IMR-90 (cell line): ENCODE measurements at regions not wholly inside any gene's neighbourhood (a gene's known extent, or its start where the extent isn't known, plus 50 kb on each side); places are given as distances from the start of the nearest gene placed in this dataset.

Experiments
- ATAC-seq: fragments of 200-7000 bp; cut with Tn5 transposase; 2 replicates; pipeline ENCODE4 v1.9.1; 2020; ENCODE audit warnings: low read depth, mild to moderate bottlenecking, moderate library complexity
- BruUV-seq: library from RNA; stranded (reverse); fragments of 400-500 nt; replicated peaks from 2 replicates; lab custom pipeline; 2021; lab: Mats Ljungman, UMichigan
- CTCF ChIA-PET: fragments of 300-600 bp; formaldehyde crosslinking; extraction: SDS; loops from one replicate; lab custom pipeline; 2021; ENCODE audit warnings: antibody characterized with exemption; lab: Yijun Ruan, JAX
- POLR2A ChIA-PET: fragments of 300-600 bp; sonication (Branson Sonifier 250); formaldehyde crosslinking; loops from one replicate; lab custom pipeline; 2022; ENCODE audit warnings: antibody characterized with exemption; ENCODE audit not compliant: unreplicated experiment; lab: Charles Lee
- DNase-seq: peaks from one replicate; pipeline ENCODE4 v3.0.0; 2013
- H2AFZ ChIP-seq: replicated peaks from 2 replicates; pipeline ENCODE3; 2013; ENCODE audit warnings: low read length, mild to moderate bottlenecking; ENCODE audit not compliant: poor library complexity
- H2AK5ac ChIP-seq: 2 replicates; pipeline ENCODE4 v1.6.1; 2013; ENCODE audit warnings: low read depth, low read length, inconsistent platforms
- H2AK9ac ChIP-seq: replicated peaks from 2 replicates; pipeline ENCODE3; 2013; ENCODE audit warnings: mild to moderate bottlenecking, low read depth, low read length, moderate library complexity; ENCODE audit not compliant: poor library complexity
- H2BK120ac ChIP-seq: 2 replicates; pipeline ENCODE4 v1.6.1; 2013; ENCODE audit warnings: low read depth, low read length, inconsistent platforms
- H2BK15ac ChIP-seq: 3 replicates; pipeline ENCODE4 v1.6.1; 2013; ENCODE audit warnings: low read depth, low read length, inconsistent platforms
- H2BK20ac ChIP-seq: 2 replicates; pipeline ENCODE4 v1.6.1; 2013; ENCODE audit warnings: low read depth, mild to moderate bottlenecking, inconsistent platforms, low read length, moderate library complexity
- H2BK5ac ChIP-seq: 2 replicates; pipeline ENCODE4 v1.6.1; 2013; ENCODE audit warnings: mild to moderate bottlenecking, low read depth, low read length, inconsistent platforms; ENCODE audit not compliant: poor library complexity, severe bottlenecking
- H3K14ac ChIP-seq: replicated peaks from 2 replicates; pipeline ENCODE4 v1.6.1; 2013; ENCODE audit warnings: low read depth, low read length, inconsistent platforms
- H3K18ac ChIP-seq: 2 replicates; pipeline ENCODE4 v1.6.1; 2013; ENCODE audit warnings: low read depth, low read length, control low read depth
- H3K23ac ChIP-seq: 2 replicates; pipeline ENCODE4 v1.6.1; 2013; ENCODE audit warnings: low read depth, low read length, inconsistent platforms
- H3K27ac ChIP-seq: 2 replicates; pipeline ENCODE4 v1.5.1; 2013; ENCODE audit warnings: mild to moderate bottlenecking, control low read depth, low read length; ENCODE audit not compliant: insufficient read depth
- H3K27me3 ChIP-seq: 2 replicates; pipeline ENCODE4 v1.6.1; 2013; ENCODE audit warnings: low read length; ENCODE audit not compliant: control insufficient read depth, insufficient read depth
- H3K36me3 ChIP-seq: 2 replicates; pipeline ENCODE4 v1.6.1; 2013; ENCODE audit warnings: low read length, mixed read lengths; ENCODE audit not compliant: control insufficient read depth, insufficient read depth
- H3K4ac ChIP-seq: 2 replicates; pipeline ENCODE4 v1.6.1; 2013; ENCODE audit warnings: low read depth, low read length, inconsistent platforms
- H3K4me1 ChIP-seq: 2 replicates; pipeline ENCODE4 v1.6.1; 2013; ENCODE audit warnings: low read length, mixed read lengths; ENCODE audit not compliant: control insufficient read depth, insufficient read depth
- H3K4me2 ChIP-seq: 2 replicates; pipeline ENCODE4 v1.6.1; 2013; ENCODE audit warnings: low read depth, mild to moderate bottlenecking, control low read depth, low read length, moderate library complexity
- H3K4me3 ChIP-seq: 2 replicates; pipeline ENCODE4 v1.5.1; 2013; ENCODE audit warnings: low read depth, mild to moderate bottlenecking, control low read depth, low read length, moderate library complexity; ENCODE audit not compliant: insufficient read depth
- H3K56ac ChIP-seq: 2 replicates; pipeline ENCODE4 v1.6.1; 2013; ENCODE audit warnings: low read length, inconsistent platforms; ENCODE audit not compliant: insufficient read depth; ENCODE audit errors: extremely low read depth
- H3K79me1 ChIP-seq, 2 experiments: 2 replicates each; pipeline ENCODE4 v1.6.1; 2013; ENCODE audit warnings: low read length in 2 of 2, inconsistent platforms in 1 of 2, low read depth in 1 of 2
- H3K9ac ChIP-seq: 2 replicates; pipeline ENCODE4 v1.6.1; 2013; ENCODE audit warnings: low read depth, low read length, control low read depth
- H3K9me1 ChIP-seq: 2 replicates; pipeline ENCODE4 v1.6.1; 2013; ENCODE audit warnings: low read length, inconsistent platforms; ENCODE audit not compliant: insufficient read depth
- H3K9me3 ChIP-seq: 2 replicates; pipeline ENCODE4 v1.6.1; 2013; ENCODE audit warnings: low read length; ENCODE audit not compliant: control insufficient read depth, insufficient read depth
- H4K20me1 ChIP-seq: 2 replicates; pipeline ENCODE4 v1.6.1; 2013; ENCODE audit warnings: low read length, inconsistent platforms; ENCODE audit not compliant: insufficient read depth
- H4K5ac ChIP-seq: 2 replicates; pipeline ENCODE4 v1.6.1; 2013; ENCODE audit warnings: mild to moderate bottlenecking, low read depth, low read length, control low read depth
- H4K8ac ChIP-seq, 2 experiments: 2 replicates each; pipeline ENCODE4 v1.6.1; 2013; ENCODE audit warnings: low read depth in 2 of 2, low read length in 2 of 2, control low read depth in 1 of 2, inconsistent platforms in 1 of 2
- H4K91ac ChIP-seq: 2 replicates; pipeline ENCODE4 v1.6.1; 2013; ENCODE audit warnings: low read depth, low read length, inconsistent platforms; ENCODE audit not compliant: insufficient read depth
- BHLHE40 ChIP-seq: fragments of 150-350 bp; IDR thresholded peaks from 2 replicates; pipeline ENCODE4 v1.6.1; 2016; ENCODE audit warnings: mild to moderate bottlenecking, low read depth, low read length
- CEBPB ChIP-seq: IDR thresholded peaks from 2 replicates; pipeline ENCODE4 v1.6.1; 2012; ENCODE audit warnings: low read depth, low read length, improper control_type of control experiment
- CHD1 ChIP-seq: IDR thresholded peaks from 2 replicates; pipeline ENCODE4 v1.6.1; 2012; ENCODE audit warnings: low read depth, low read length, improper control_type of control experiment
- MAFK ChIP-seq: IDR thresholded peaks from 2 replicates; pipeline ENCODE4 v1.6.1; 2012; ENCODE audit warnings: low read depth, low read length, improper control_type of control experiment
- MXI1 ChIP-seq: IDR thresholded peaks from 2 replicates; pipeline ENCODE4 v1.6.1; 2012; ENCODE audit warnings: low read depth, mild to moderate bottlenecking, low read length, moderate library complexity, borderline replicate concordance
- NFE2L2 ChIP-seq: fragments of 150-350 bp; IDR thresholded peaks from 2 replicates; pipeline ENCODE4 v1.6.1; 2016; ENCODE audit warnings: low read depth, mild to moderate bottlenecking, low read length
- POLR2A ChIP-seq: IDR thresholded peaks from 2 replicates; pipeline ENCODE4 v1.6.1; 2012; ENCODE audit warnings: mild to moderate bottlenecking, low read depth, low read length
- RAD21 ChIP-seq: IDR thresholded peaks from 2 replicates; pipeline ENCODE4 v1.6.1; 2012; ENCODE audit warnings: low read length, improper control_type of control experiment
- RCOR1 ChIP-seq: IDR thresholded peaks from 2 replicates; pipeline ENCODE4 v1.6.1; 2012; ENCODE audit warnings: mild to moderate bottlenecking, low read length, improper control_type of control experiment; ENCODE audit not compliant: insufficient replicate concordance
- RFX5 ChIP-seq: IDR thresholded peaks from 2 replicates; pipeline ENCODE4 v1.8.0; 2012; ENCODE audit warnings: low read depth, mild to moderate bottlenecking, low read length, moderate library complexity
- USF2 ChIP-seq: fragments of 150-350 bp; IDR thresholded peaks from 2 replicates; pipeline ENCODE4 v1.6.1; 2017; ENCODE audit warnings: mild to moderate bottlenecking, antibody characterized with exemption, low read length, low read depth
- WGBS, 2 experiments: methylation state at CpG; one replicate each; pipeline versions ENCODE4 v1.1.5 to v1.1.7; 2013; ENCODE audit warnings: missing lambda C conversion rate in 2 of 2; ENCODE audit not compliant: insufficient read length in 1 of 2; ENCODE audit errors: extremely low coverage in 2 of 2; 5-methylcytosine and 5-hydroxymethylcytosine counted together
- dilution Hi-C: fragments of 300-500 bp; cut with HindIII; formaldehyde crosslinking; loops from one replicate; pipeline ENCODE4 v1.14.3; 2018; ENCODE audit warnings: low sequenced_read_pairs; ENCODE audit not compliant: unreplicated experiment
- in situ Hi-C: fragments of 300-500 bp; cut with MboI; formaldehyde crosslinking; loops from 3 replicates; pipeline ENCODE4 v1.14.3; 2019; ENCODE audit warnings: low sequenced_read_pairs, inconsistent platforms, mixed read lengths
- intact Hi-C: fragments of 100-400 bp; cut with micrococcal nuclease; formaldehyde crosslinking; loops from 2 replicates; pipeline ENCODE4 v1.10.0; 2022
- TF ChIP-seq, protein P1 (sequence below): fragments of 150-350 bp; IDR thresholded peaks from 2 replicates; pipeline ENCODE4 v1.6.1; 2016; ENCODE audit warnings: low read depth, mild to moderate bottlenecking, low read length, moderate library complexity, borderline replicate concordance

- dilution Hi-C loops (no loop called here), in situ Hi-C loops (loop anchor here (25.0 kb wide), 1 partner anchor 673 kb away; no protein-coding TSS in a partner anchor), intact Hi-C loops (loop anchor here (10.0 kb wide), 1 partner anchor 205 kb away; no protein-coding TSS in a partner anchor)
- no peak overlapping the region for H2BK5ac ChIP-seq
- H3K18ac ChIP-seq = no peak overlapping the region
- no peak overlapping the region for H2AK9ac ChIP-seq
- TF ChIP-seq MAFK (no peak), POLR2A (no peak), CEBPB (no peak), NFE2L2 (no peak), USF2 (no peak), MXI1 (no peak), RAD21 (no peak), BHLHE40 (no peak), CHD1 (no peak), RFX5 (no peak), RCOR1 (no peak)
- TF ChIP-seq, protein P1, sequence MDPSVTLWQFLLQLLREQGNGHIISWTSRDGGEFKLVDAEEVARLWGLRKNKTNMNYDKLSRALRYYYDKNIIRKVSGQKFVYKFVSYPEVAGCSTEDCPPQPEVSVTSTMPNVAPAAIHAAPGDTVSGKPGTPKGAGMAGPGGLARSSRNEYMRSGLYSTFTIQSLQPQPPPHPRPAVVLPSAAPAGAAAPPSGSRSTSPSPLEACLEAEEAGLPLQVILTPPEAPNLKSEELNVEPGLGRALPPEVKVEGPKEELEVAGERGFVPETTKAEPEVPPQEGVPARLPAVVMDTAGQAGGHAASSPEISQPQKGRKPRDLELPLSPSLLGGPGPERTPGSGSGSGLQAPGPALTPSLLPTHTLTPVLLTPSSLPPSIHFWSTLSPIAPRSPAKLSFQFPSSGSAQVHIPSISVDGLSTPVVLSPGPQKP = no peak
- no peak overlapping the region for H4K5ac ChIP-seq
- DNase-seq (no peak), ATAC-seq (no peak)
- no peak overlapping the region for H2BK15ac ChIP-seq
- H3K4ac ChIP-seq = no peak overlapping the region
- H3K36me3 ChIP-seq = no peaks in the 10 kb centered on the region
- H3K14ac ChIP-seq = no peak overlapping the region
- no peak overlapping the region for H3K27ac ChIP-seq
- H2BK120ac ChIP-seq = no peak overlapping the region
- POLR2A ChIA-PET = no interaction called here
- 0 out of 2 replicates have a peak, but pooled peaks cover 2% of the 10 kb centered on the region for H3K9me1 ChIP-seq
- H3K4me3 ChIP-seq = no peak overlapping the region
- H3K79me1 ChIP-seq = no peaks in the 10 kb centered on the region
- WGBS, 2 experiments = no CpG with 5 or more reads among the region's 1 CpG
- no peaks in the 10 kb centered on the region for H3K9me3 ChIP-seq
- H3K4me2 ChIP-seq = no peak overlapping the region
- peaks cover 2% of the 10 kb centered on the region; the same call in 1 of the 2 replicates for H3K4me1 ChIP-seq
- H3K56ac ChIP-seq = no peak overlapping the region
- CTCF ChIA-PET = no interaction called here
- H4K91ac ChIP-seq = no peak overlapping the region
- no peak overlapping the region for H2AK5ac ChIP-seq
- no peaks in the 10 kb centered on the region for H4K20me1 ChIP-seq
- H2BK20ac ChIP-seq = no peak overlapping the region
- no peak overlapping the region for H4K8ac ChIP-seq
- no peak overlapping the region for H3K23ac ChIP-seq
- no peak overlapping the region for H3K9ac ChIP-seq
- no peaks in the 10 kb centered on the region for H3K27me3 ChIP-seq
- BruUV-seq = no TSS peak
- no peak overlapping the region for H2AFZ ChIP-seq
Measured at GRCh38 chr21:35410123-35410522, 361.0 kb upstream of the RUNX1 start.
